IMR-90 (cell line): ENCODE measurements at regions not wholly inside any gene's neighbourhood (a gene's known extent, or its start where the extent isn't known, plus 50 kb on each side); places are given as distances from the start of the nearest gene placed in this dataset.

Source experiments
- ATAC-seq: fragments of 200-7000 bp; cut with Tn5 transposase; 2 replicates; pipeline ENCODE4 v1.9.1; 2020; ENCODE audit warnings: low read depth, mild to moderate bottlenecking, moderate library complexity
- BruUV-seq: library from RNA; stranded (reverse); fragments of 400-500 nt; replicated peaks from 2 replicates; lab custom pipeline; 2021; lab: Mats Ljungman, UMichigan
- CTCF ChIA-PET: fragments of 300-600 bp; formaldehyde crosslinking; extraction: SDS; loops from one replicate; lab custom pipeline; 2021; ENCODE audit warnings: antibody characterized with exemption; lab: Yijun Ruan, JAX
- POLR2A ChIA-PET: fragments of 300-600 bp; sonication (Branson Sonifier 250); formaldehyde crosslinking; loops from one replicate; lab custom pipeline; 2022; ENCODE audit warnings: antibody characterized with exemption; ENCODE audit not compliant: unreplicated experiment; lab: Charles Lee
- DNase-seq: peaks from one replicate; pipeline ENCODE4 v3.0.0; 2013
- H2AFZ ChIP-seq: replicated peaks from 2 replicates; pipeline ENCODE3; 2013; ENCODE audit warnings: low read length, mild to moderate bottlenecking; ENCODE audit not compliant: poor library complexity
- H2AK5ac ChIP-seq: 2 replicates; pipeline ENCODE4 v1.6.1; 2013; ENCODE audit warnings: low read depth, low read length, inconsistent platforms
- H2AK9ac ChIP-seq: replicated peaks from 2 replicates; pipeline ENCODE3; 2013; ENCODE audit warnings: mild to moderate bottlenecking, low read depth, low read length, moderate library complexity; ENCODE audit not compliant: poor library complexity
- H2BK120ac ChIP-seq: 2 replicates; pipeline ENCODE4 v1.6.1; 2013; ENCODE audit warnings: low read depth, low read length, inconsistent platforms
- H2BK15ac ChIP-seq: 3 replicates; pipeline ENCODE4 v1.6.1; 2013; ENCODE audit warnings: low read depth, low read length, inconsistent platforms
- H2BK20ac ChIP-seq: 2 replicates; pipeline ENCODE4 v1.6.1; 2013; ENCODE audit warnings: low read depth, mild to moderate bottlenecking, inconsistent platforms, low read length, moderate library complexity
- H2BK5ac ChIP-seq: 2 replicates; pipeline ENCODE4 v1.6.1; 2013; ENCODE audit warnings: mild to moderate bottlenecking, low read depth, low read length, inconsistent platforms; ENCODE audit not compliant: poor library complexity, severe bottlenecking
- H3K14ac ChIP-seq: replicated peaks from 2 replicates; pipeline ENCODE4 v1.6.1; 2013; ENCODE audit warnings: low read depth, low read length, inconsistent platforms
- H3K18ac ChIP-seq: 2 replicates; pipeline ENCODE4 v1.6.1; 2013; ENCODE audit warnings: low read depth, low read length, control low read depth
- H3K23ac ChIP-seq: 2 replicates; pipeline ENCODE4 v1.6.1; 2013; ENCODE audit warnings: low read depth, low read length, inconsistent platforms
- H3K27ac ChIP-seq: 2 replicates; pipeline ENCODE4 v1.5.1; 2013; ENCODE audit warnings: mild to moderate bottlenecking, control low read depth, low read length; ENCODE audit not compliant: insufficient read depth
- H3K27me3 ChIP-seq: 2 replicates; pipeline ENCODE4 v1.6.1; 2013; ENCODE audit warnings: low read length; ENCODE audit not compliant: control insufficient read depth, insufficient read depth
- H3K36me3 ChIP-seq: 2 replicates; pipeline ENCODE4 v1.6.1; 2013; ENCODE audit warnings: low read length, mixed read lengths; ENCODE audit not compliant: control insufficient read depth, insufficient read depth
- H3K4ac ChIP-seq: 2 replicates; pipeline ENCODE4 v1.6.1; 2013; ENCODE audit warnings: low read depth, low read length, inconsistent platforms
- H3K4me1 ChIP-seq: 2 replicates; pipeline ENCODE4 v1.6.1; 2013; ENCODE audit warnings: low read length, mixed read lengths; ENCODE audit not compliant: control insufficient read depth, insufficient read depth
- H3K4me2 ChIP-seq: 2 replicates; pipeline ENCODE4 v1.6.1; 2013; ENCODE audit warnings: low read depth, mild to moderate bottlenecking, control low read depth, low read length, moderate library complexity
- H3K4me3 ChIP-seq: 2 replicates; pipeline ENCODE4 v1.5.1; 2013; ENCODE audit warnings: low read depth, mild to moderate bottlenecking, control low read depth, low read length, moderate library complexity; ENCODE audit not compliant: insufficient read depth
- H3K56ac ChIP-seq: 2 replicates; pipeline ENCODE4 v1.6.1; 2013; ENCODE audit warnings: low read length, inconsistent platforms; ENCODE audit not compliant: insufficient read depth; ENCODE audit errors: extremely low read depth
- H3K79me1 ChIP-seq, 2 experiments: 2 replicates each; pipeline ENCODE4 v1.6.1; 2013; ENCODE audit warnings: low read length in 2 of 2, inconsistent platforms in 1 of 2, low read depth in 1 of 2
- H3K9ac ChIP-seq: 2 replicates; pipeline ENCODE4 v1.6.1; 2013; ENCODE audit warnings: low read depth, low read length, control low read depth
- H3K9me1 ChIP-seq: 2 replicates; pipeline ENCODE4 v1.6.1; 2013; ENCODE audit warnings: low read length, inconsistent platforms; ENCODE audit not compliant: insufficient read depth
- H3K9me3 ChIP-seq: 2 replicates; pipeline ENCODE4 v1.6.1; 2013; ENCODE audit warnings: low read length; ENCODE audit not compliant: control insufficient read depth, insufficient read depth
- H4K20me1 ChIP-seq: 2 replicates; pipeline ENCODE4 v1.6.1; 2013; ENCODE audit warnings: low read length, inconsistent platforms; ENCODE audit not compliant: insufficient read depth
- H4K5ac ChIP-seq: 2 replicates; pipeline ENCODE4 v1.6.1; 2013; ENCODE audit warnings: mild to moderate bottlenecking, low read depth, low read length, control low read depth
- H4K8ac ChIP-seq, 2 experiments: 2 replicates each; pipeline ENCODE4 v1.6.1; 2013; ENCODE audit warnings: low read depth in 2 of 2, low read length in 2 of 2, control low read depth in 1 of 2, inconsistent platforms in 1 of 2
- H4K91ac ChIP-seq: 2 replicates; pipeline ENCODE4 v1.6.1; 2013; ENCODE audit warnings: low read depth, low read length, inconsistent platforms; ENCODE audit not compliant: insufficient read depth
- MAFK ChIP-seq: IDR thresholded peaks from 2 replicates; pipeline ENCODE4 v1.6.1; 2012; ENCODE audit warnings: low read depth, low read length, improper control_type of control experiment
- RFX5 ChIP-seq: IDR thresholded peaks from 2 replicates; pipeline ENCODE4 v1.8.0; 2012; ENCODE audit warnings: low read depth, mild to moderate bottlenecking, low read length, moderate library complexity
- WGBS, 2 experiments: methylation state at CpG; one replicate each; pipeline versions ENCODE4 v1.1.5 to v1.1.7; 2013; ENCODE audit warnings: missing lambda C conversion rate in 2 of 2; ENCODE audit not compliant: insufficient read length in 1 of 2; ENCODE audit errors: extremely low coverage in 2 of 2; 5-methylcytosine and 5-hydroxymethylcytosine counted together
- dilution Hi-C: fragments of 300-500 bp; cut with HindIII; formaldehyde crosslinking; loops from one replicate; pipeline ENCODE4 v1.14.3; 2018; ENCODE audit warnings: low sequenced_read_pairs; ENCODE audit not compliant: unreplicated experiment
- in situ Hi-C: fragments of 300-500 bp; cut with MboI; formaldehyde crosslinking; loops from 3 replicates; pipeline ENCODE4 v1.14.3; 2019; ENCODE audit warnings: low sequenced_read_pairs, inconsistent platforms, mixed read lengths
- intact Hi-C: fragments of 100-400 bp; cut with micrococcal nuclease; formaldehyde crosslinking; loops from 2 replicates; pipeline ENCODE4 v1.10.0; 2022

GRCh38 chr3:153456833-153457545, 295.0 kb downstream of the RAP2B start:
- no peaks in the 10 kb centered on the region for H3K36me3 ChIP-seq
- in situ Hi-C loops (no loop called here), intact Hi-C loops (no loop called here), dilution Hi-C loops (no loop called here)
- no peak overlapping the region for H2AK5ac ChIP-seq
- H3K14ac ChIP-seq: no peak overlapping the region
- no peak overlapping the region for H2BK20ac ChIP-seq
- no peak overlapping the region for H4K91ac ChIP-seq
- H3K4me2 ChIP-seq: no peak overlapping the region
- no peak overlapping the region for H2BK5ac ChIP-seq
- H2BK120ac ChIP-seq: no peak overlapping the region
- H3K79me1 ChIP-seq: no peaks in the 10 kb centered on the region
- no peak overlapping the region for H3K27ac ChIP-seq
- H4K20me1 ChIP-seq: no peaks in the 10 kb centered on the region
- BruUV-seq: no TSS peak
- no peak overlapping the region for H2AFZ ChIP-seq
- CTCF ChIA-PET: no interaction called here
- no peak for ATAC-seq
- H3K4me3 ChIP-seq: no peak overlapping the region
- H3K9me3 ChIP-seq: no peaks in the 10 kb centered on the region
- H3K9ac ChIP-seq: no peak overlapping the region
- DNase-seq: no peak
- no peak overlapping the region for H2AK9ac ChIP-seq
- WGBS, 2 experiments: no CpG with 5 or more reads among the region's 2 CpGs
- H3K56ac ChIP-seq: no peak overlapping the region
- H3K9me1 ChIP-seq: no peaks in the 10 kb centered on the region
- H3K27me3 ChIP-seq: no peaks in the 10 kb centered on the region
- TF ChIP-seq MAFK (peak; percentile 52; the same call in 1 of the 2 replicates), RFX5 (no peak)
- H4K5ac ChIP-seq: no peak overlapping the region
- POLR2A ChIA-PET: interaction anchor here (0.6 kb wide), 1 partner anchor 19 kb away, joined by 4 read pairs; no protein-coding TSS in a partner anchor
- H2BK15ac ChIP-seq: no peak overlapping the region
- no peak overlapping the region for H3K4ac ChIP-seq
- H3K4me1 ChIP-seq: no peaks in the 10 kb centered on the region
- no peak overlapping the region for H3K18ac ChIP-seq
- no peak overlapping the region for H4K8ac ChIP-seq
- H3K23ac ChIP-seq: no peak overlapping the region
